Mesodermal cell (in vitro differentiated cells): ENCODE measurements at regions not wholly inside any gene's neighbourhood (a gene's known extent, or its start where the extent isn't known, plus 50 kb on each side); places are given as distances from the start of the nearest gene placed in this dataset.

Experiments
- H3K27ac ChIP-seq: 2 replicates; pipeline ENCODE4 v1.7.0; 2013; ENCODE audit warnings: mild to moderate bottlenecking, low read depth, low read length, moderate library complexity; ENCODE audit not compliant: severe bottlenecking
- H3K36me3 ChIP-seq: 2 replicates; pipeline ENCODE4 v1.7.1; 2013; ENCODE audit warnings: mild to moderate bottlenecking, low read length, moderate library complexity; ENCODE audit not compliant: control insufficient read depth, insufficient read depth
- H3K4me1 ChIP-seq: one replicate; pipeline ENCODE4 v1.7.1; 2013; ENCODE audit warnings: mild to moderate bottlenecking, low read length; ENCODE audit not compliant: insufficient read depth, control insufficient read depth, poor library complexity, severe bottlenecking
- H3K4me3 ChIP-seq: 2 replicates; pipeline ENCODE4 v1.7.0; 2013; ENCODE audit warnings: low read length, control low read depth, mild to moderate bottlenecking; ENCODE audit not compliant: insufficient read depth, poor library complexity, severe bottlenecking; ENCODE audit errors: extremely low read depth
- H3K9me3 ChIP-seq: 2 replicates; pipeline ENCODE4 v1.7.1; 2013; ENCODE audit warnings: mild to moderate bottlenecking, low read length, moderate library complexity; ENCODE audit not compliant: control insufficient read depth
- WGBS, 2 experiments: methylation state at CpG; one replicate each; pipeline ENCODE4 v1.1.5; 2013; ENCODE audit warnings: missing lambda C conversion rate in 2 of 2; ENCODE audit not compliant: insufficient coverage in 2 of 2; 5-methylcytosine and 5-hydroxymethylcytosine counted together

DNA sequence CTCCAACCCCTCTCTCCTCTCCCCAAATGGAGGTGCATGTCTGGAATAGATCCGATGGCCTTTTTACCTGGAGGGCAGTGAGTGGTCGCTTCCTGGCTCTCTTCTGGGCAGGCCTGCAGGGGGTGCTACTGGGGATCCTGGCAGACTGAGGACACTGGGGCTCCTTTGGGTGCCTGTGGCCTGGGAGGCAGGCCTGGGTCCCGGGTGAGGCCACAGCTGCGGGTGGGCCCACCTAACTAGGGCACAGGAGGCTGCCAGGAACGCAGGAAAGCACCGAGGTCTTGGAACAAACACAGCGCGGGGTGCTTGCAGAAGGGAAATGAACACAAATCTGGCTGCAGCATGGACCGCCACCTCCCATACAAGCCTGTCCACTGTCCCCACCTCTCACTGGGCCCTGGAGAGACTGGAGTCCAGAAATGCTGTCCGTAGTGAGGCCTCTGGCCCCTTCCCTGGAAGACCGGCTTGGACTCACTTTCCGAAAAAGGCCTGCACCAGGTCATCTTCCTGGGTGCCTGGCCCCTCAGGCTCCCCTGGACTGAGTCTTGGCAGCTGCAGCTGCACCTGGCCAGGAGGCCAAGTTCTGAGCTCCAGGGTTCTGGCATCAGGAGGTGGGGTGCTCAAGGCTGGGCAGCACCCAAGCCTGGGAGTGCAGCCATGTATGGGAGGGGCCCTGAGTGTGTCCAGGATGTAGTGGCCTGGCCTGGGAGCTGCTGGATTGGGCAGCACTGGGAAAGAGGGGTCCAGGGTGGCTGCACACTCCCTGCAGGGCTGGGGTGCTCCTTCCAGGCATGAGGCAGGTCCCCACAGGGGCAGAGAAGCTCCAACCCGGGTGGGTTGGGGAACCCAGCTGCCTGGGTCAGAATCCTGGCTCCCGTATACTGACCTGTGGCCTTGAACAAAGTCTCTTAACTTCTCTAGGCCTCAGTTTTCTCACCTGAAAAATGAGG, 195.1 kb downstream of the IRF8 start:
- H3K27ac ChIP-seq = no peak overlapping the region
- H3K36me3 ChIP-seq = no peaks in the 10 kb centered on the region
- 82 to 87% methylated on average over 12 to 13 of the region's 14 CpGs for WGBS, 2 experiments
- H3K4me3 ChIP-seq = no peak overlapping the region
- H3K4me1 ChIP-seq = no peaks in the 10 kb centered on the region
- no peaks in the 10 kb centered on the region for H3K9me3 ChIP-seq

DNA sequence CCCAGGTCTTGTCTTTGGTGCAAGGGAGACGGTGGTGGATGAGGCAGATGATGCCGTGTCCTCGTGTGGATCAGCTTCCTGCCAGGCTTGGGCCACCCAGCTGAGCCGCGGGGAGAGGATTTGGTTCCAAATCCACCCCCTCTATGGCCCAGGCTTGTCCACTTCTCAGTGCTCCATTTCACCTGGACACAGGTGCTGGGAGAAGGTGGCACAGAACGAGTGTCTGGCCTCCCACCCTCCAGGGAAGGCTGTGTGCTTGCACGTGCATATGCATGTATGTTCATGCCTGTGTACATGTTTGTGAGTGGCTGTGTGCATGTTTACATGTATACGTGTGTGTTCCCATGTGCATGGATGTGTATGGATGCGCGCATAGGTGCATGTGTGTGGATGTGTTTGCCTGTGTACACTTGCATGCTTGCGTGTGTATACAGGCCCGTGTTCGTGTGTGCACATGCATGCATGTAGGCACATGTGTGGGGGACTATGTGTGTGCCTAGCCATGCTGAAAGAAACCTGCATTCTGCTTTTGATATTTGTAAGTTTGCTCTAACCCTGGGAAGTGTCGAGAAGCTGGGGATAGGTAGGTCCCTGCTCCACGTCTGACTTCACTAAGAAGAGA, 196.3 kb downstream of the IRF8 start:
- no peaks in the 10 kb centered on the region for H3K9me3 ChIP-seq
- H3K36me3 ChIP-seq = no peaks in the 10 kb centered on the region
- 81 to 83% methylated on average over 9 to 11 of the region's 15 CpGs for WGBS, 2 experiments
- no peak overlapping the region for H3K4me3 ChIP-seq
- no peaks in the 10 kb centered on the region for H3K4me1 ChIP-seq
- no peak overlapping the region for H3K27ac ChIP-seq

- Histone ChIP-seq H3K4me3 (no peak overlapping the region), H3K36me3 (no peaks in the 10 kb centered on the region), H3K4me1 (peaks cover 3% of the 10 kb centered on the region), H3K9me3 (no peaks in the 10 kb centered on the region), H3K27ac (no peak overlapping the region)
- WGBS, 2 experiments = 89 to 98% methylated on average over 4 to 5 of the region's 6 CpGs
Observed at GRCh38 chr16:86095906-86096485, 197.0 kb downstream of the IRF8 start.

DNA sequence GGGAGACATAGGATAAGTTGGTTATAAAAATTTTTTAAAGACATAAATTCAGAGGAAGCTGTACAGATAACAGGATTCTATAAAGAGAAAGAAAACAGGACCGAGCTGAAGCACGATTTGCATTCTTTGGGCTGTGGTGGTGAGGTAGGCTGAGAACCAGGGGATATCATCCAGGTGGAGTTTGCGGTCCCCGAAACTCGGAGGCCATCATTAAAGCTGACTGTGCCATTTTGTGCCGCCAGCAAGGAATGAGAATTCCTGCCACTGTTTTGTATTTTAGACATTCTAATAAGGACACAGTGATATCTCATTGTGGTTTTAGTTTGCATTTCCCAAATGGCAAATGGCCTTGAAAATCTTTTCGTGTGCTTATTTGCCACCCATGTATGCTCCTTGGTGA, 197.9 kb downstream of the IRF8 start:
- Histone ChIP-seq H3K4me3 (no peak overlapping the region), H3K4me1 (peaks cover 5% of the 10 kb centered on the region), H3K36me3 (no peaks in the 10 kb centered on the region), H3K9me3 (no peaks in the 10 kb centered on the region), H3K27ac (no peak overlapping the region)
- WGBS, 2 experiments = 79 to 95% methylated on average over 5 to 6 of the region's 7 CpGs

DNA sequence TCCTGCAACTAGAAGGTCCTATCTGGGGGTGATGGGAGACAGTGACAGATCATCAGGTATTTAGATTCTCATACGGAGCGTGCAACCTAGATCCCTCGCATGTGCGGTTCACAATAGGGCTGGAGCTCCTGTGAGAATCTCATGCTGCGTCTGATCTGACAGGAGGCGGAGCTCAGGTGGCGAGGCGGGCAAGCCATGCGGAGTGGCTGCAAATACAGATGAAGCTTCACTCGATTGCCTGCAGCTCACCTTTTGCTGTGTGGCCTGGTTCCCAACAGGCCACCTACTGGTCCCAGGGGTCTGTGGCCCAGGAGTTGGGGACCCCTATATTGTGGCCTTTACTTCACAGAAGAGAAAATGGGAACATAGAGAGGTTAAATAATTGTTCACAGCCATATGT, 200.4 kb downstream of the IRF8 start:
- Histone ChIP-seq H3K27ac (no peak overlapping the region), H3K4me3 (no peak overlapping the region), H3K36me3 (no peaks in the 10 kb centered on the region), H3K9me3 (no peaks in the 10 kb centered on the region), H3K4me1 (peaks cover 5% of the 10 kb centered on the region)
- WGBS, 2 experiments = 64 to 77% methylated on average over 9 to 10 of the region's 10 CpGs

DNA sequence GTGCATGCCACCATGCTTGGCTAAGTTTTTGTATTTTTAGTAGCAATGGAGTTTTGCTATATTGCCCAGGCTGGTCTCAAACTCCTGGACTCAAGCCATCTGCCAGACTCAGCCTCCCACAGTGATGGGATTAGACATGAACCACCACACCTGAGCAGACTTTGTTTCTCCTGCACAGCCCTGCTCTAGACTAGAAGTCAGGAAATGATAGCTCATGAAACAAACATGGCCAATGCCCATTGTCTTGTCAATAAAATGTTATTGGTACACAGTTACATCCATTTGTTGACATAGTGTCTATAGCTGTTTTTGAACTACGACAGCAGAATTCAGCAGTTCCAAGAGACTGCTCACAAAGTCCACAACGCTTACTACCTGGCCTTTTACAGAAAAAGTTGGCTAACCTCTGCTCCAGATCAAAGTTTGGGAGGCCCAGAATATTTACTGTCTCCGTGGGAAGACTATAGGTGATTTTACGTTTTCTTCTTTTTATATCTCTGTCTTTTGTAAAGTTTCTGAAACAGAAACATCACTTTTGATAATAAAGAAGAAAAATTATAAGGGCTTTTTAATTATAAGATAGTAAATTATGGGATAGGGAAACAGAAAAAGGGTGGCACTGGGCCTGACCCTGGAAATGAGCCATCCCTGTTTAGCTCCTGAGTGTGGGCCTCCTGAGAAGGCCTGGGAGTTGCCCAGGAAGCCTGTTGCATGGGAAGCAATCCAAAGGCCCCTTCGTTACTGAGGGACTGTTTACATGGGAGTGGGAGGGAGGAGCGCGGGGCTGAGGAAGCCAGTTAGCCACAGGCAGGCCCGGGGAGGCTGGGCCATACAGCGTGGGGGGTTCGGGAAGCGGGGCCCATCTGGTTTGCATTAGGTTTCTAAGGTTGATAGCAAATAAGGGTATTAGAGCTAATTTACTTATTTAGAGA, 201.5 kb downstream of the IRF8 start:
- peaks cover 5% of the 10 kb centered on the region for H3K4me1 ChIP-seq
- no peak overlapping the region for H3K4me3 ChIP-seq
- H3K9me3 ChIP-seq = no peaks in the 10 kb centered on the region
- no peaks in the 10 kb centered on the region for H3K36me3 ChIP-seq
- H3K27ac ChIP-seq = no peak overlapping the region
- WGBS, 2 experiments = 76 to 80% methylated on average over 7 to 8 of the region's 11 CpGs

DNA sequence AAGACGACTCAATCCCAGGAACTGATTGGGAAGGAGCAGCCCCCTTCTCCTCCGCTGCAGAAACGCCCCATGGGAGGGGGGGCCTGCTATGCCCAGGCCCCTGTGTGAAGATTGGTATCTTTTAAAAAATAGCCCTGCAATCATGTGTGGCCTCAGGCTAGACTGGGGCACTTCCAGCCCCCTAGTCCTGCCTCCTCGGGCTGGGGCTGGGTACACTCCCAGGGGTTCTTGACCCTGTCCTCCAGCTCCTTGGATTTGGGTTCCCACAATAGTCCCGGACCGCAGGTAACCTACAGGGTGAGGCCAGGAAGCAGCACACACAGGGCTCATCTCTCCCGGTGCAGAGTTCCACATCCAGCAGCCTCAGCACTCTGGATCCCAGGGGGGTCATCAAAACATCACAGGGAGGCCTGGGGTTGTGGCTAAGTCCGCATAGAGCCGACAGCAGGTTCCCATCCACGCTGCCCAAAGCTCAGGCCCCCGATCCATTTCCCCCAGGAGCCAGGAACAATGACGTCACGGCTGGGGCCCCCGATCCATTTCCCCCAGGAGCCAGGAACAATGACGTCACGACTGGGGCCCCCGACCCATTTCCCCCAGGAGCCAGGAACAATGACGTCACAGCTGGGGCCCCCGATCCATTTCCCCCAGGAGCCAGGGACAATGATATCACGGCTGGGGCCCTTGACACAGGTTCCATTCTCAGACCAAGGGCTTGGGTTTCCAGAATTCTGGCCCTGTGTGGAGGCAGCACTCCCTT, 202.4 kb downstream of the IRF8 start:
- Histone ChIP-seq H3K36me3 (no peaks in the 10 kb centered on the region), H3K9me3 (no peaks in the 10 kb centered on the region), H3K4me3 (no peak overlapping the region), H3K4me1 (peaks cover 5% of the 10 kb centered on the region), H3K27ac (no peak overlapping the region)
- WGBS, 2 experiments = 81 to 88% methylated on average over 20 of the region's 20 CpGs

- no peak overlapping the region for H3K4me3 ChIP-seq
- 89 to 93% methylated on average over 7 to 8 of the region's 8 CpGs for WGBS, 2 experiments
- no peak overlapping the region for H3K27ac ChIP-seq
- peaks cover 5% of the 10 kb centered on the region for H3K4me1 ChIP-seq
- no peaks in the 10 kb centered on the region for H3K9me3 ChIP-seq
- no peaks in the 10 kb centered on the region for H3K36me3 ChIP-seq
Observed at GRCh38 chr16:86101897-86102157, 202.9 kb downstream of the IRF8 start.

DNA sequence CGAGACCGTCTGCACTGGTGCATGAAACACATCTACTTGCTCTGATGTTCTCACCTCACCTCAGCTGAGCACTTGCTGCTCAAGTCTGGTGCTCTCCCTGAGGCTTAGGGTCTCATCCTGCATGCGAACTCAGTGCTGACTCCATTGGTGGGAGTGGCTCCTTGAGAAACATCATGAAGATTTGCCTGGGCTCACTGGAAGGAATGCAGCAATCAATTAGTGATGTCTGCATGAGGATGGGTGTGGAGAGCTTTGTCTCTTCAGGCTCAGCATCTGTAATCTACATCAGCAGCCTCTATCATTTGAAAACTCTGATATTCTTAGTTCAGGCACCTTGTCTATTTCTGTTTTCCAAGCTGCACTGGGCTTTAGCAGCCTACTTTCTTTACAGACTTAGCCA, 204.4 kb downstream of the IRF8 start:
- Histone ChIP-seq H3K9me3 (peaks cover 5% of the 10 kb centered on the region), H3K27ac (no peak overlapping the region), H3K4me3 (no peak overlapping the region), H3K4me1 (peaks cover 5% of the 10 kb centered on the region), H3K36me3 (no peaks in the 10 kb centered on the region)
- 82 to 94% methylated on average over 2 to 3 of the region's 3 CpGs for WGBS, 2 experiments

DNA sequence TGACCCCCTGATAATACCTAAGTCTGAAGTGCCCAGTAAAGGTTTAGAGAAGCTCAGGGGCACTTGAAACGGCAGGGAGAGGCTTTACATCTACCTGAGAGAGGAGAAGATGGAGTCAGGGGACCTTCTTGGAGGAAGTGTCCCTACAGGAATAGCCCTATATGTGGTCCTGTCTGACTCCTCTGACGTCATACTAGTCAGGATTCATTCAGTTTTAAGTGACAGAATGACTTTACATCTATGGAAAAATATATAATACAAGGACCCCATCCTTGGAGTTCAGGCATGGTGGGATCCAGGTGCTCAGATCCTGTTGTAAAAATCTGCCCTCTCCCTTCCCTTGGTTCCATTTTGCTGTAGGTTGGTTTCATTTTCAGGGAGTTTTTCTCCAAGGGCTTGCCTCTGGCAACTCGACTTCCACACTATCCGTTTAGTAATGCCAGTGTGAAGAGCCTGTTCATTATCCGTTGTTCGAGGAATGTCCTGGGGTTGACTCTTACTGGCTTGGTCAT, 205.6 kb downstream of the IRF8 start:
- no peaks in the 10 kb centered on the region for H3K36me3 ChIP-seq
- WGBS, 2 experiments = 68 to 85% methylated on average over 3 to 4 of the region's 6 CpGs
- no peak overlapping the region for H3K27ac ChIP-seq
- H3K4me3 ChIP-seq = no peak overlapping the region
- H3K9me3 ChIP-seq = peaks cover 7% of the 10 kb centered on the region
- peaks cover 5% of the 10 kb centered on the region for H3K4me1 ChIP-seq
